ENCODE measurements at regions not wholly inside any gene's neighbourhood (a gene's known extent, or its start where the extent isn't known, plus 50 kb on each side); places are given as distances from the start of the nearest gene placed in this dataset.

DNA sequence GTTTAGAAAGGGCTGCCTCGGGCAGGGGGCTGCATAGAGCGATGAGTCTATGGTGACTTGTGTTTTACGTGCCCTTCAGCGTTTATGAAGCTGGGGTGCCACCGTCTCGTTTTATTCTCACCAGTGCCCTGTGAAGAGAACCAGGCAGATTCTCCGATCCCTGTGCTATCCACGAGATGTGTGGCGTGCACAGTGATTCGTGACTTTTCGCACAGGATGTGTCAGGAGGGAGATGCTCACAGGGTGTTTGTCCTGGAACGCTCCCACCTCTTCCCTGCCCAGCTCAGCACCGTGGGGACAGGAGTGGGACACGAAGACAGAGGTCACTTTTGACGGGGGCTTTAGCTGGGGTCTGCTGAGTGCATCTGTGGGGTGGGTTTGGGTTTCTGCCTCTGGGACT lies 54.9 kb upstream of the AJAP1 start:
- Mint-ChIP-seq H3K27me3 (ENCODE audit: insufficient read depth) (no peaks in the 10 kb centered on the region; the same call in 1 of the 2 replicates), H3K4me1 (ENCODE audit: low read depth) (no peaks in the 10 kb centered on the region), H3K9me3 (peaks cover 59% of the 10 kb centered on the region), H3K4me3 (no peak overlapping the region), H3K36me3 (ENCODE audit: low read depth) (peaks cover 4% of the 10 kb centered on the region; the same call in 1 of the 2 replicates), H3K27ac (no peak overlapping the region)
- DNase-seq = no peak
- TF ChIP-seq, protein P1, sequence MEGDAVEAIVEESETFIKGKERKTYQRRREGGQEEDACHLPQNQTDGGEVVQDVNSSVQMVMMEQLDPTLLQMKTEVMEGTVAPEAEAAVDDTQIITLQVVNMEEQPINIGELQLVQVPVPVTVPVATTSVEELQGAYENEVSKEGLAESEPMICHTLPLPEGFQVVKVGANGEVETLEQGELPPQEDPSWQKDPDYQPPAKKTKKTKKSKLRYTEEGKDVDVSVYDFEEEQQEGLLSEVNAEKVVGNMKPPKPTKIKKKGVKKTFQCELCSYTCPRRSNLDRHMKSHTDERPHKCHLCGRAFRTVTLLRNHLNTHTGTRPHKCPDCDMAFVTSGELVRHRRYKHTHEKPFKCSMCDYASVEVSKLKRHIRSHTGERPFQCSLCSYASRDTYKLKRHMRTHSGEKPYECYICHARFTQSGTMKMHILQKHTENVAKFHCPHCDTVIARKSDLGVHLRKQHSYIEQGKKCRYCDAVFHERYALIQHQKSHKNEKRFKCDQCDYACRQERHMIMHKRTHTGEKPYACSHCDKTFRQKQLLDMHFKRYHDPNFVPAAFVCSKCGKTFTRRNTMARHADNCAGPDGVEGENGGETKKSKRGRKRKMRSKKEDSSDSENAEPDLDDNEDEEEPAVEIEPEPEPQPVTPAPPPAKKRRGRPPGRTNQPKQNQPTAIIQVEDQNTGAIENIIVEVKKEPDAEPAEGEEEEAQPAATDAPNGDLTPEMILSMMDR (IDR thresholded peaks at IDR 0.05) = no peak

DNA sequence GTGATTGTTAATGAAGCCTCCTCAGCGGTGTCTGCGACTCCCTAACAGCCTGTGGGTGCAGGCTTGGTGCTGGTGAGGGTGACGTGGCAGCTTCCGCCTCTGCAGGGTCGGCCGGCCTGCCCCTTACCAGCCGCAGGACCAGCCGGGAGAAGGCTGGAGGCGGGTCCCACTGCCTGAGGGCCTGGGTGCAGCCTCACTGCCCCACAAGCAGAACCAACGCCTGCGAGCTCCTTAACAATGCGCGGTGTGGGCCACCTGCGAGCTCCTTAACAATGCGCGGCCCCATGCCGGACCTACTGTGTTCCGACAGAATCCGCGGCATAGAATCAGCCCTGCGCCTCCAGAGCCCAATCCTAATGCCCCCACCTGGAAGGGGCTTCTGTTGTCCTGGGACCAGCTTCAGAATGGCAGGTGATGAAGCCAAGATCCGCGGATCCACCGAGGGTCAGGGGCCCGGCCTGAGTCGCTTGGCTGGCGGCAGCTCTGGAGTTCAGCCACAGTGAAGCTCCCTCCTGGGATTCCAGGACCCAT lies 54.4 kb upstream of the AJAP1 start:
- Mint-ChIP-seq H3K9me3 (peaks cover 63% of the 10 kb centered on the region), H3K36me3 (ENCODE audit: low read depth) (peaks cover 4% of the 10 kb centered on the region; the same call in 1 of the 2 replicates), H3K4me1 (ENCODE audit: low read depth) (no peaks in the 10 kb centered on the region), H3K4me3 (no peak overlapping the region), H3K27ac (no peak overlapping the region), H3K27me3 (ENCODE audit: insufficient read depth) (no peaks in the 10 kb centered on the region; the same call in 1 of the 2 replicates)
- DNase-seq = no peak
- TF ChIP-seq, protein P1 (IDR thresholded peaks at IDR 0.05) = no peak

DNA sequence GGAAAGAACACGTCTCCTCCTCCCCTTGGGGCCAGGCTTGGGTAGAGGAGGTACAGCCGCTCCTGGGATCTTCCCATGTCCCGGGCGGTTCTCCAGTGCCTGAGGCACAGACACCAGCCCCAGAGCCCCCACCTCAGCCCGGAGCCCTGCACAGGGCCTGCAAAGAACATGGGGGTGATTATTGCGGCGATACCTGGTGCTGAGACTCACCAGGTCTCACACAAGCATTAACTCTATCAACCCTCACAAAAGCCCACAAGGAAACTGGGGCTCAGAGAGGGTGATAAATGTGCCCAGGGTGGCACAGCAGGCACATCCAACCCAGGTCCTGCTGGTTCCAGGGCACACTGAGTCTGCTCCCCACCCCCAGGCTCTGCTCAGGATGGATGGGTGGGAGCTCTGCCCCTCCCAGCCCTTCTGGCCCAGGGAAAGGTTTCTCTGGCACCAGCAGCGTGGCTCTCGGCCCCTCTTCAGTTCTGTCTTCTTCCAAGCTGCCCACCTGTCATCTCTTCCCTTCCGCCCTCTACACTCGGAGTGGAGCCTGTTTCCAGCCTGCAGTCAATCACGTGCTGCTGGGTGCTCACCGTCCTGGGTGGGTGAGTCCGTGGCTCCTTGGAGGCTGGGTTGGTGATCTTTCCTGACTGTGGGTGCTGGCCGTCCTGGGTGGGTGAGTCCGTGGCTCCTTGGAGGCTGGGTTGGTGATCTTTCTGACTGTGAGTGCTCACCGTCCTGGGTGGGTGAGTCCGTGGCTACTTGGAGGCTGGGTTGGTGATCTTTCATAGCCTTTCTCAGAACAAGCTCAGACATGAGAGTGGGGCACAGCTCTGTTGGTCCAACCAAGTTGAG lies 53.6 kb upstream of the AJAP1 start:
- TF ChIP-seq, protein P1 (IDR thresholded peaks at IDR 0.05) = no peak
- Mint-ChIP-seq H3K4me1 (ENCODE audit: low read depth) (no peaks in the 10 kb centered on the region), H3K27ac (no peak overlapping the region), H3K36me3 (ENCODE audit: low read depth) (peaks cover 4% of the 10 kb centered on the region; the same call in 1 of the 2 replicates), H3K4me3 (no peak overlapping the region), H3K9me3 (peaks cover 68% of the 10 kb centered on the region), H3K27me3 (ENCODE audit: insufficient read depth) (no peaks in the 10 kb centered on the region; the same call in none of the 2 replicates)
- no peak for DNase-seq

DNA sequence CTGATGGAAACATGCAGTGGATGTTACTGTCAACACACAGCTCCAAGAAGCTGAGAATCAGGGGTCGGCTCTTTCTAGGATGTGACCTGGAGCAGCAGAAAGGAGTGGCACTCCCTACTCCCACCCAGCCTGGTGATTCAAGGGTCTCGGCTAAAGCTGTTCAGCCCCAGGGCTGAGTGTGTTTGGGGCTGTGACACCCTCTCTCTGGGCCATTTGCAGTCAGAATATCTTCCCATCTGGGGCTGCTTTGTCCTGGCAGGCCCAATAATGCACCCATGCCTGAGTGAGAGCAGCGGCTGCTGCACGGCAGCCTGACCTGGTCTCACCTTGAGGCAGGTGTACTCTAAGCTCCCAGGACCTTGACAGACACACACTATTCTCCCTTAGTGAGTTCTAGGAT lies 52.5 kb upstream of the AJAP1 start:
- Mint-ChIP-seq H3K27me3 (ENCODE audit: insufficient read depth) (peaks cover 1% of the 10 kb centered on the region), H3K9me3 (peaks cover 75% of the 10 kb centered on the region), H3K27ac (no peak overlapping the region), H3K4me1 (ENCODE audit: low read depth) (no peaks in the 10 kb centered on the region), H3K4me3 (no peak overlapping the region), H3K36me3 (ENCODE audit: low read depth) (peaks cover 10% of the 10 kb centered on the region)
- no peak for DNase-seq
- TF ChIP-seq, protein P1 (IDR thresholded peaks at IDR 0.05) = no peak

DNA sequence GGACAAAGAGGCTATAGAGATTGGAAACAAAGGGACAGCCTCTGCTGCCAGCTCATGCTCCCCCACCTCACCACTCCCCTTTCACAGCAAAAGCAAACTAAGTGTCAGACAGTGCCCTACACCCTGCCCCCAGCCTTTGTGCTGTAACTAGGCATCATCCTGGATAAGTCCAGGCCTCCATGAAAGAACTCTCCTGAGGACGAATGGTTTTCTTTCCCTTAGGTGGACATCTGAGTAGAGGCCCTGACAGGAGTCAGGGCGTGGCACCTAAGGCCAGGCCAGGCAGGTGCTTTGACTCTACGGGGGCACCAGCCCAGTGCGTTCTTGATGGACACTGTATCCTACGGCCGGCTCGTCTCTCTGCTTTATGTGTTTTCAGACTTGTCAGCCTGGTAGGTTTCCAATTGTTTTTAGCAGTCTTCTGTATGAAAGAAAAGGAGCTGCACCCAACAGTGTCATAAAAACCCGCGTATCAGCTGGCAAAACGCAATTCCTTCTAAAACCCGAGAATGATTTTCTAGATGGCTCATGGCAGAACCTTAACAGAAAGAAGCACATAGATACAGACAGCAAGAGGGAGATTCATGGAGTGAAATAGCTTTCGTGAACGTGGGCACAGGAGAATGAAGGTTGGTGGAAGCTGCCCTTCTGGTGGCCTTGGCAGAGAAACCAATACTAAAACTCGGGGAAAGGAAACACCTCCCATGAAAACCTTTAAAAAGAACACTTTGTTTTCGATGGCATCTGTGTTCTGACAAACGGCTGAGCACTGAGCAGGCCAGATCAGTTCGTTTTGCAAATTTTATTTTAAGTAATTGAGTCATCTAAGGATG lies 51.7 kb upstream of the AJAP1 start:
- H3K27ac Mint-ChIP-seq = no peak overlapping the region
- TF ChIP-seq, protein P1 (IDR thresholded peaks at IDR 0.05) = no peak
- H3K27me3 Mint-ChIP-seq (ENCODE audit: insufficient read depth) = peaks cover 1% of the 10 kb centered on the region
- H3K9me3 Mint-ChIP-seq = peaks cover 83% of the 10 kb centered on the region
- peaks cover 10% of the 10 kb centered on the region for H3K36me3 Mint-ChIP-seq (ENCODE audit: low read depth)
- H3K4me1 Mint-ChIP-seq (ENCODE audit: low read depth) = no peaks in the 10 kb centered on the region
- no peak for DNase-seq
- no peak overlapping the region for H3K4me3 Mint-ChIP-seq
